ENCODE measurements at regions not wholly inside any gene's neighbourhood (a gene's known extent, or its start where the extent isn't known, plus 50 kb on each side); places are given as distances from the start of the nearest gene placed in this dataset.

DNA sequence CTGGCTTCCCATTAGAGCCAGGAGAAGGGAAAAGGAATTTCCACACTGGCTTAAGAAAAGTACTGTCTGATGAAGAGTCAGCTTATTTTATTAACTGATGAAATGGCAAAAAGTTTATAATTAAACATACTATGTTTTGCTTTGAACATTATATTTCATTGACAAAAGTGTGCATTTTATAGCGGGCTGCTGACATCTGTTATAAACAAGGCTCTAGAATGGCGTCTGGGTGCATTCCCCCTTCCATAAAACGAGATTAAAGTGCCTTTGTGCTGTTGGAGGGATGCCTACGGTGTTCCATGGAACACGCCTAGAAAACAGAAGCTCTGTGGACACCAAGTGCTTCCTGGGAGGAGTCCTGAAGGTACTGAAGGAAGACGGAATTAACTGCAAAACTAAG lies 220.2 kb downstream of the SNX10 start:
- intact Hi-C loops (cut with micrococcal nuclease), result no loop called here
- no peaks in the 10 kb centered on the region for H3K27me3 ChIP-seq (ENCODE audit: control insufficient read depth in 2 of 2, insufficient read depth in 2 of 2, low read length in 2 of 2)
- no peak overlapping the region for H3K27ac Mint-ChIP-seq
- no peak overlapping the region for H3K4me3 ChIP-seq (ENCODE audit: low read length)
- no peak overlapping the region for H3K27ac ChIP-seq (ENCODE audit: low read depth, low read length)
- POLR2A ChIA-PET, result no interaction called here
- no peaks in the 10 kb centered on the region for H3K9me3 ChIP-seq (ENCODE audit: control insufficient read depth in 2 of 3, low read length in 3 of 3)
- H3K4me1 ChIP-seq (ENCODE audit: control insufficient read depth in 2 of 2, insufficient read depth in 2 of 2, low read length in 2 of 2), result no peaks in the 10 kb centered on the region
- DNase-seq, result no peak
- peaks cover 0 to 6% (median 0%) of the 10 kb centered on the region in 11 donors for H3K9me3 Mint-ChIP-seq
- H3K36me3 ChIP-seq (ENCODE audit: control insufficient read depth in 2 of 3, insufficient read depth in 3 of 3, low read length in 3 of 3), result no peaks in the 10 kb centered on the region
- H3K4me3 Mint-ChIP-seq, result no peak overlapping the region
- H3K4me1 Mint-ChIP-seq, result no peaks in the 10 kb centered on the region
- ATAC-seq, result no peak
- CTCF ChIA-PET, result no interaction called here
- peaks cover 14 to 22% (median 19%) of the 10 kb centered on the region in 5 donors for H3K27me3 Mint-ChIP-seq
- no peaks in the 10 kb centered on the region for H3K36me3 Mint-ChIP-seq

DNA sequence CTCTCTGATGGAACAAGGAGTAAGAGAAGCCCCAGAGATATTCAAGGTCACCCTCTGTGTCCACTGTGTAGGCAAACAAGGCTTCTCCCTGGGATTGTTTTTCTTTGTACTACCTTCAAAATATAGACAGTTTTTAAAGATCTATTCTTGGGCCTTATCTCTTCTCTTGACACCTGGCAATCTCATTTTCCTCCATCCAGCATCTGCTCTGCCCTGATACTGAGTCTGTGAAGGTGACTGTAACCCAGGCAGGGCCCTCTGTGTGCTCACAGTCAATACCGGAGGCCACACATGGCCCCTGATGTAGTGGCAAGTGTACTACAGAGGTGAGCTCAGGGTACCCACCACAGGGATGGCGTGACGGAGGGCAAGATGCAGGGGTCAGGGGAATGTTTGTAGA lies 221.1 kb downstream of the SNX10 start:
- Histone ChIP-seq H3K4me3 (ENCODE audit: low read length) (no peak overlapping the region), H3K27ac (ENCODE audit: low read depth, low read length) (no peak overlapping the region), H3K36me3 (ENCODE audit: control insufficient read depth in 2 of 3, insufficient read depth in 3 of 3, low read length in 3 of 3) (no peaks in the 10 kb centered on the region), H3K9me3 (ENCODE audit: control insufficient read depth in 2 of 3, low read length in 3 of 3) (no peaks in the 10 kb centered on the region), H3K4me1 (ENCODE audit: control insufficient read depth in 2 of 2, insufficient read depth in 2 of 2, low read length in 2 of 2) (no peaks in the 10 kb centered on the region), H3K27me3 (ENCODE audit: control insufficient read depth in 2 of 2, insufficient read depth in 2 of 2, low read length in 2 of 2) (no peaks in the 10 kb centered on the region)
- Mint-ChIP-seq H3K4me1 (no peaks in the 10 kb centered on the region), H3K27ac (no peak overlapping the region), H3K36me3 (no peaks in the 10 kb centered on the region), H3K4me3 (no peak overlapping the region), H3K9me3 (peaks cover 0 to 6% (median 0%) of the 10 kb centered on the region in 11 donors), H3K27me3 (peaks cover 8 to 22% (median 13%) of the 10 kb centered on the region in 5 donors)
- intact Hi-C loops (cut with micrococcal nuclease), result no loop called here
- ChIA-PET CTCF (no interaction called here), POLR2A (no interaction called here)
- ATAC-seq, result no peak
- no peak for DNase-seq

DNA sequence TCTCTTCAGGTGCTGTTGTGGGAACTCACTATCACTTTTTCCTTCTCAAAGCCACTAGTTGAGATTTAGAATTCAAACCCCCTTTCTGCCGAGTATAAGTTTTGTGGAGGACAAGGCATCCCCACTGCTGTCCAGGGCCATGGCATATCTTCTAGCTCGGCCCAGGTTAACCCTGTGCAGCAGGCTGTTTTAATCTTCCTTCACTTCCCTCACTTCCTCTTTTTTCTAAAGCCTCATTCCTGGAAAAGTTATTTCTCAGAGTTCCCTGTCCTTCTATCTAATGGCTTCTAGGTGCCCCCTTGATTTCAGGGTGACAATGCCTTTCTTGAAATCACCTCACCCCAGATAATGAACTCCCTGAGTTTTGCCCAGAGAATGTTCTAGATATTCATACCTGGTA lies 222.3 kb downstream of the SNX10 start:
- Mint-ChIP-seq H3K27me3 (peaks cover 8 to 22% (median 10%) of the 10 kb centered on the region in 5 donors), H3K9me3 (peaks cover 0 to 6% (median 0%) of the 10 kb centered on the region in 11 donors)
- CTCF ChIA-PET, result no interaction called here

DNA sequence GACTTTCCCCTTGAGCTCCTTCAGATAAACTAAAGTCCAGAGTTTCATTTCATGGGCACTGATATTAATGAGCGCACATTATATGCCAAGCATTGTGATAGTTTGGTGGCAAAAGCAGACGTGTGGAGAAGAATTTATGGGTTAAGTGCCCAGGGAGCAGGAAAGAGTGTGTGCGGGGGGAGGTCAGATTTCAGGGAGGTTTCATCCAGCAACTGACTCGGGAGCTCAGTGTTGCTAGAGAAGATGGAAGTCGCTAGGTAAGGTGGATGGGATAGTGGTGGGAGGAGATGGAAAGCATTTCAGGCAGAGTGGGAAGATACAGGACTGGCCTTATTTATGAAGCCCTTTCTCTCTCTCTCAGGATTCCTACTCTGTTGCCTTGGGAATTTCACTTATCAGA lies 223.0 kb downstream of the SNX10 start:
- Mint-ChIP-seq H3K27me3 (peaks cover 7 to 22% (median 11%) of the 10 kb centered on the region in 5 donors), H3K4me3 (no peak overlapping the region), H3K36me3 (no peaks in the 10 kb centered on the region), H3K9me3 (peaks cover 0 to 6% (median 0%) of the 10 kb centered on the region in 11 donors), H3K4me1 (no peaks in the 10 kb centered on the region), H3K27ac (no peak overlapping the region)
- H3K27me3 ChIP-seq (ENCODE audit: control insufficient read depth in 2 of 2, insufficient read depth in 2 of 2, low read length in 2 of 2), result no peaks in the 10 kb centered on the region
- no peaks in the 10 kb centered on the region for H3K9me3 ChIP-seq (ENCODE audit: control insufficient read depth in 2 of 3, low read length in 3 of 3)
- H3K4me1 ChIP-seq (ENCODE audit: control insufficient read depth in 2 of 2, insufficient read depth in 2 of 2, low read length in 2 of 2), result no peaks in the 10 kb centered on the region
- ATAC-seq, result no peak
- H3K36me3 ChIP-seq (ENCODE audit: control insufficient read depth in 2 of 3, insufficient read depth in 3 of 3, low read length in 3 of 3), result no peaks in the 10 kb centered on the region
- H3K4me3 ChIP-seq (ENCODE audit: low read length), result no peak overlapping the region
- CTCF ChIA-PET, result no interaction called here
- DNase-seq, result no peak
- H3K27ac ChIP-seq (ENCODE audit: low read depth, low read length), result no peak overlapping the region
- POLR2A ChIA-PET, result no interaction called here
- intact Hi-C loops (cut with micrococcal nuclease), result no loop called here

More for the DNA sequence above, 222.3 kb downstream of the SNX10 start:
- no peak overlapping the region for H3K27ac Mint-ChIP-seq
- Histone ChIP-seq H3K4me3 (ENCODE audit: low read length) (no peak overlapping the region), H3K9me3 (ENCODE audit: control insufficient read depth in 2 of 3, low read length in 3 of 3) (no peaks in the 10 kb centered on the region), H3K36me3 (ENCODE audit: control insufficient read depth in 2 of 3, insufficient read depth in 3 of 3, low read length in 3 of 3) (no peaks in the 10 kb centered on the region), H3K4me1 (ENCODE audit: control insufficient read depth in 2 of 2, insufficient read depth in 2 of 2, low read length in 2 of 2) (no peaks in the 10 kb centered on the region), H3K27me3 (ENCODE audit: control insufficient read depth in 2 of 2, insufficient read depth in 2 of 2, low read length in 2 of 2) (no peaks in the 10 kb centered on the region), H3K27ac (ENCODE audit: low read depth, low read length) (no peak overlapping the region)
- H3K4me1 Mint-ChIP-seq, result no peaks in the 10 kb centered on the region
- intact Hi-C loops (cut with micrococcal nuclease), result no loop called here
- POLR2A ChIA-PET, result no interaction called here
- ATAC-seq, result no peak
- no peak for DNase-seq
- no peaks in the 10 kb centered on the region for H3K36me3 Mint-ChIP-seq
- H3K4me3 Mint-ChIP-seq, result no peak overlapping the region

DNA sequence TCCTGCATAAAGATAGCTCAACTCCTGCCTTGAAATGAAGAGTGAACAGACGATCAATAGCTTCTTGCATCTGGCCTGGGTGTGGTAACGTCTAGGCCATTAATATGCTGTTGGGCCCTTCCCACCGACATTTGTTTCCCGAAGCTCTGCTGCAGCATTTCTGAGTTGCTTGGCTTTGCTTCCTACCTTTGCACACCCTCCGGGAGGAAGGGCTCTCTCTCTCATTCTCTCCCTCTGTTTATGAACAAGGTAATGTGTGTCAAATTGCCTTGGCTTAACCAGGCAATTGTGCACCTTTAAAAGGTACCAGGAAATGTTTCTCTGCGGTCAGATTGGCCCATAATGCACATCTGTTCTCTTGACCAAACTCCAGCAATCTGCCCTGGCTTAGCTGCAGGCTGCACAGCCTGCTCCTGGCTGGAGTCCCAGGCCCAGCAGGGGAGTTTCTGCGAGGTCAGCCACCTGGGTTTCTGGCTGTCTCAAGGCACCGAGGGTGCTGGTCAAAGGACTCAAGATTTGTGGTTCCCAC lies 223.7 kb downstream of the SNX10 start:
- no peaks in the 10 kb centered on the region for H3K36me3 Mint-ChIP-seq
- peaks cover 0 to 2% (median 0%) of the 10 kb centered on the region in 11 donors for H3K9me3 Mint-ChIP-seq
- Histone ChIP-seq H3K27ac (ENCODE audit: low read depth, low read length) (no peak overlapping the region), H3K4me3 (ENCODE audit: low read length) (no peak overlapping the region), H3K9me3 (ENCODE audit: control insufficient read depth in 2 of 3, low read length in 3 of 3) (no peaks in the 10 kb centered on the region), H3K4me1 (ENCODE audit: control insufficient read depth in 2 of 2, insufficient read depth in 2 of 2, low read length in 2 of 2) (no peaks in the 10 kb centered on the region), H3K27me3 (ENCODE audit: control insufficient read depth in 2 of 2, insufficient read depth in 2 of 2, low read length in 2 of 2) (no peaks in the 10 kb centered on the region), H3K36me3 (ENCODE audit: control insufficient read depth in 2 of 3, insufficient read depth in 3 of 3, low read length in 3 of 3) (no peaks in the 10 kb centered on the region)
- DNase-seq (no peak), ATAC-seq (no peak)
- no peak overlapping the region for H3K27ac Mint-ChIP-seq
- intact Hi-C loops (cut with micrococcal nuclease), result no loop called here
- CTCF ChIA-PET, result no interaction called here
- peaks cover 9 to 20% (median 18%) of the 10 kb centered on the region in 5 donors for H3K27me3 Mint-ChIP-seq
- H3K4me1 Mint-ChIP-seq, result no peaks in the 10 kb centered on the region
- H3K4me3 Mint-ChIP-seq, result no peak overlapping the region
- POLR2A ChIA-PET, result no interaction called here

DNA sequence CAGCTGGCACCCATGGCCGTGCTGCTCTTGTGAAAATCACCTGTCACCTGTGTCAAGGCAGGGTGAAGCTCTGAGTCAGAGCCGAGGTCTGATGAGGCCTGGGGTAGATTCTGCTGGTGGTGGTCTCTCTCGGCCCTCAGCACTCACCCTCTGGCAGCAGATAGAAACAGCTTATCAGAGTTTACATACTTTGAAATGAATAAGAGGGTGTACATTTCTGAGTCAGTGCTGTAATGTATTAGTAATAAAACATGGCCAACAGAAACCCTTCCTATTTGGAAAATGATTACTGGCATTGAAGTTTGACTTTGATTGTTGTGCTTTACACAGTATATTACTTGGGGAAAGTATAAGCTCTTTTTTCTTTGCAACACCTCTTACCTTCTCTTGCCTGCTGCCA lies 228.8 kb downstream of the SNX10 start:
- H3K9me3 Mint-ChIP-seq, result peaks cover 0 to 30% (median 10%) of the 10 kb centered on the region in 11 donors
- intact Hi-C loops (cut with micrococcal nuclease), result no loop called here
- Histone ChIP-seq H3K4me1 (ENCODE audit: control insufficient read depth in 2 of 2, insufficient read depth in 2 of 2, low read length in 2 of 2) (no peaks in the 10 kb centered on the region), H3K27me3 (ENCODE audit: control insufficient read depth in 2 of 2, insufficient read depth in 2 of 2, low read length in 2 of 2) (no peaks in the 10 kb centered on the region), H3K9me3 (ENCODE audit: control insufficient read depth in 2 of 3, low read length in 3 of 3) (no peaks in the 10 kb centered on the region), H3K36me3 (ENCODE audit: control insufficient read depth in 2 of 3, insufficient read depth in 3 of 3, low read length in 3 of 3) (no peaks in the 10 kb centered on the region), H3K27ac (ENCODE audit: low read depth, low read length) (no peak overlapping the region), H3K4me3 (ENCODE audit: low read length) (no peak overlapping the region)
- POLR2A ChIA-PET, result no interaction called here
- H3K27ac Mint-ChIP-seq, result no peak overlapping the region
- H3K4me3 Mint-ChIP-seq, result no peak overlapping the region
- peaks cover 11 to 38% (median 18%) of the 10 kb centered on the region in 5 donors for H3K27me3 Mint-ChIP-seq
- no peaks in the 10 kb centered on the region for H3K36me3 Mint-ChIP-seq
- no peak for DNase-seq
- CTCF ChIA-PET, result no interaction called here
- no peak for ATAC-seq
- H3K4me1 Mint-ChIP-seq, result no peaks in the 10 kb centered on the region

DNA sequence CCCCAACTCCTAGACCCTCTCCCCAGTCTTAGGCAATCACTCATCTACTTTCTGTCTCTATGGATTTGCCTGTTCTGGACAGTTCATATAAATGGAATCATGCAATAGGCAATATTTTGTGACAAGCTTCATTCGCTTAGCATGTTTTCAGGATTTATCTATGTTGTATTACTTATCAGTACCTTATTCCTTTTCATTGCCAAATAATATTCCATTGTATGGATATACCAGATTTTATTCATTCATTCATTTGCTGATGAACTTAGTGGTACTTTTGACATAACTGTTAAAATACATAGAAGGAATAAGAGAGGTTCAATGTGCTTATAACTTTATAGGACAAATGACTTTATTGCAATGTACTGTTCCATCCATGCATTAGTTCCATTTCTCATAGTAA lies 231.0 kb downstream of the SNX10 start:
- Mint-ChIP-seq H3K4me3 (no peak overlapping the region), H3K9me3 (peaks cover 0 to 30% (median 10%) of the 10 kb centered on the region in 11 donors), H3K36me3 (no peaks in the 10 kb centered on the region), H3K27ac (no peak overlapping the region), H3K27me3 (peaks cover 11 to 38% (median 17%) of the 10 kb centered on the region in 5 donors), H3K4me1 (no peaks in the 10 kb centered on the region)
- no peaks in the 10 kb centered on the region for H3K9me3 ChIP-seq (ENCODE audit: control insufficient read depth in 2 of 3, low read length in 3 of 3)
- CTCF ChIA-PET, result interaction anchor here (0.6 kb wide), 1 partner anchor 19 kb away, joined by 3 read pairs; no protein-coding TSS in a partner anchor
- POLR2A ChIA-PET, result no interaction called here
- H3K27ac ChIP-seq (ENCODE audit: low read depth, low read length), result no peak overlapping the region
- intact Hi-C loops (cut with micrococcal nuclease), result no loop called here
- no peak for ATAC-seq
- no peak for DNase-seq
- H3K4me3 ChIP-seq (ENCODE audit: low read length), result no peak overlapping the region
- no peaks in the 10 kb centered on the region for H3K36me3 ChIP-seq (ENCODE audit: control insufficient read depth in 2 of 3, insufficient read depth in 3 of 3, low read length in 3 of 3)
- no peaks in the 10 kb centered on the region for H3K27me3 ChIP-seq (ENCODE audit: control insufficient read depth in 2 of 2, insufficient read depth in 2 of 2, low read length in 2 of 2)
- H3K4me1 ChIP-seq (ENCODE audit: control insufficient read depth in 2 of 2, insufficient read depth in 2 of 2, low read length in 2 of 2), result no peaks in the 10 kb centered on the region

Measured in naive thymus-derived CD4-positive, alpha-beta T cell (primary cell).